Hematopoietic multipotent progenitor cell treated with erythropoietin and hydrocortisone succinate and interleukin-3 and kit ligand, for 15 days (in vitro differentiated cells): ENCODE measurements at regions not wholly inside any gene's neighbourhood (a gene's known extent, or its start where the extent isn't known, plus 50 kb on each side); places are given as distances from the start of the nearest gene placed in this dataset.
"Not testable (repeated sequence)": the region's sequence is repeated elsewhere in the genome, so short reads cannot be mapped to it uniquely, and the experiment has no call there.

ENCODE experiments used
- DNase-seq: peaks from one replicate; pipeline ENCODE4 v3.0.0-alpha.2; 2015; ENCODE audit warnings: low spot score

DNA sequence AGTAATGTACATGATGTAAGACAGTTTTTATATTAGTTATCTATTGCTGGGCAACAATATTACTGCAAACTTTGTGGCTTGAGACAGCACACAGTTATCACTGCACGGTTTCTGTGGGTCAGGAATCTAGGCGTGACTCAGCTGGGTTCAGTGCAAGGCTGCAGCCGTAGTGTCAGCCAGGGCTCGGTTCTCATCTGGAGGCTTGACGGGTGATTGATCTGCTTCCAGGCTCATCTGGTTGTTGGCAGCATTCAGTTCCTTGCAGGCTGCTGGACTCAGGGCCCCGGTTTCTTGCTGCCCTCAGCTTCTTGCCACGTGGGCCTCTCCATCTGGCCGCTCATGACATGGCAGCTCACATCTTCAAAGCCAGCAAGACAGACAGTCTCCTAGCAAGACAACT is 197.7 kb upstream of the EEF2KMT start:
- DNase-seq = not testable (repeated sequence)

DNA sequence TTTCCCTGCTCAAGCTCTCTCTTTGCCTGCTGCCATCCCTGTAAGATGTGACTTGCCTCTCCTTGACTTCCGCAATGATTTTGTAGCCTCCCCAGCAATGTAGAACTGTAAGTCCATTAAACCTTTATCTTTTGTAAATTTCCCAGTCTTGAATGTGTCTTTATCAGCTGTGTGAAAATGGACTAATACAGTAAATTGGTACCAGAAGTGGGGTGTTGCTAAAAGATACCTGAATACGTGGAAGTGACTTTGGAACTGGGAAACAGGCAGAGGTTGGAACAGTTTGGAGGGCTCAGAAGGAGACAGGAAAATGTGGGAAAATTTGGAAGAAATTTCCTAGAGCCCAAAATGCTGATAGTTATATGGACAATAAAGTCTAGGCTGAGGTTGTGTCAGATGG is 184.6 kb upstream of the EEF2KMT start:
- not testable (repeated sequence) for DNase-seq

DNA sequence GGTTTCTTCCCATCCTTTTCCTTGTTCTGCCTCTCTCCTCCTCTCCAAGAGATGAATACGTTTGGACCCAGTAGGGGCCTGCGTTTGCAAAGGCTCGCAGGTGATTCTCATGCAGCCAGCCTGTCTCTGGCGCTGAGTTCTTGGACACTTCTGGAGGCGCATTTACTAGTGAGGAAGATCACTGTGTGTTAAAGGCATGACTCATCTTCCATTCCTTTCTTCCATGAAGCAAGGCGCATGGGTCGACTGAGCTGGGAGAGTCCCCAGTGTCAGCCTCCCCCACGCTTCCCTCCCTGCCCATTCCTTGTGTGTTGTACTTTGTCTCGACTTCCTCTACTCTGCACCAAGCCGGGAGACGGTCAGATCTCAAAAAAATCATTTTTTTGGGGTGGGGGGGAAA is 159.9 kb upstream of the EEF2KMT start:
- DNase-seq = no peak

DNA sequence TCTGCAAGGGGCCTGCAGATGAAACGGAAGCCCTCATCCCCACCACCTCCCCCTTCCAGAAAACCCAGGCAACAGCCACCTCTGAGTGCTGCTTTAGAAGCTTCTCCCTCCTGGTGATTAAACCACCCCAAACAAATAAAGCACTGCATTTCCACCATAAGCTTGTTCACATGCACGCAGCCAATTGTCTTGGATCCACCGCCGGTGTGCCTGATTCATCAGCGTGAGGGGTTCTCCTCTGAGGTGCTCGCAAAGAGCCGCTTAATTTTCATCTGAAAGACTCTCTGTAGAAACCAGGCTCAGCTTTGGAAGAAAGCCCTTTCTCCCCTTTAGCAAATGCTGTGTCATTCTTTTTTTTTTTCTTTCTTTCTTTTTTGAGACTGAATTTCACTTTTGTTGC is 155.2 kb upstream of the EEF2KMT start:
- DNase-seq = no peak

DNA sequence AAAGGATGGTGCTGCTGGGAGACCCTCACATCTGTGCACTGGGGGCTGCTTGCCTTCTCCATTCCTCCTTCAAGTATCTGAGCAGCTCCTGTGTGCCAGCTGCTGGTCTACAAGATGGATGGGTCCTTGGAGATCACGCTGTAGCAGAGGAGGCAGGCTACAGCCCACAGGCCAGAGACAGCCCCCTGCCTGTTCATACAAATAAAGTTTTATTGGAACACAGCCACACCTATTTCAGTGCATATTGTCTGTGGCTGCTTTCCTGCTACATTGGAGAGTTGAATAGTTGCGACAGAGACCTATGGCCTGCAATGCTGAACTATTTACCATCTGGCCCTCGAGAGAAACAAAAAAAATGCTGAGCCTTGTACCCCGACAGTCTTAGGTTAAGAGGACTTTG is 149.8 kb upstream of the EEF2KMT start:
- not testable (repeated sequence) for DNase-seq

DNA sequence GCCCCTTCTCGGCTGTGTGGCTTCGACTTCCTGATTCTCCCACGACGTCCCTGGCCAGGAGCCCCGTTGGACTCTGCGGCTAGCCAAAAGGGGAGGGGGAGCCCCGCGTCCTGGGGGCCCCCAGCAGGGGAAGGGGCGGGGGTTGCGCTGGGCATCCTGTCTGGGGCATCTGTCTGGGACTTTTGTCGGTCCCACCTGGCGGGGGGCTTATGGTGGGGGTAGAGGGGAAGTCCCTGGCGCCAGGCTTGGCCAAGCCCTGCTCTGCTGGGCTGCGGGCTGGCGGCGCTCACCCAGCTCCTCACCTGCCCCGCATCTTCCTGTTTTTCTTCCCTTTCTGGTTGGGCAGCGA is 142.7 kb upstream of the EEF2KMT start:
- DNase-seq = not testable (repeated sequence)

DNA sequence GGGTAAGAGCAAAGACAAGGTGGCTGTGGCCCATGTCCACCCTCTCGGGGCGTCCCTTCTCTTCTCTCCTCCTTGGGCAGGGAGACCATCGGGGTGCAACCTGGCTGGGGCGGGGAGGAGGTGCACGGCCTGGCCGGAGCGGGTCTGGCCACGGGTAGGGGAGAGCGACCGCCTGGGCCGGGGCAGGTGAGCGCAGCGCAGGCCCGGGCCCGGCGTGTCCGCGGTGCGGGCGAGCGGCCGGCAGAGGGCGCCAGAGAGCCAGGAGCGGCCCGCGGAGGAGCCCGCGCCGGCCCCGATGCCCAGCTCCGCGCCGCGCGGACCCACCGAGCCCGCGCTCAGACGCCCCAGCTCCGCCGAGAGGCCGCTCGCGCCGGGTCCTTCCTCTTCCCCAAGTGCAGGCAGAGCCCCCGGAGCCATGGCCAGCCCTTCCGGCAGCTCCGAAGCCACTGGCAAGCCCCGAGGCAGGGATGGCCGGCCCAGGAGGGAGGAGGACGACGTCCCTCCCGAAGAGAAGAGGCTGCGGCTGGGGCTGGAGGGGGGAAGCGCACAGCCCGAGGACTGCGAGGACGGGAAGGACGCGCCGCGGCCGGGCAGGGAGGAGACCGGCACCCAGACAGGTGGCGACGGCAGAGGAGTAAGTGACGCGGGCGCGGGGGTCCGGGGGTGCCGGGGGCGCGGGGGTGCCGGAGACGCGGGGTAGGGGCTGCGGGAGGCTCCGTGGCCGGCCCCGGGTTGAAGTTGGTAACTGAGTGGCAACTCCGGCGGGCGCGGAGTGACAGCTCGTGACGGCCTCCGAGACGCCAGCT is 142.1 kb upstream of the EEF2KMT start:
- DNase-seq = peak; percentile 35

DNA sequence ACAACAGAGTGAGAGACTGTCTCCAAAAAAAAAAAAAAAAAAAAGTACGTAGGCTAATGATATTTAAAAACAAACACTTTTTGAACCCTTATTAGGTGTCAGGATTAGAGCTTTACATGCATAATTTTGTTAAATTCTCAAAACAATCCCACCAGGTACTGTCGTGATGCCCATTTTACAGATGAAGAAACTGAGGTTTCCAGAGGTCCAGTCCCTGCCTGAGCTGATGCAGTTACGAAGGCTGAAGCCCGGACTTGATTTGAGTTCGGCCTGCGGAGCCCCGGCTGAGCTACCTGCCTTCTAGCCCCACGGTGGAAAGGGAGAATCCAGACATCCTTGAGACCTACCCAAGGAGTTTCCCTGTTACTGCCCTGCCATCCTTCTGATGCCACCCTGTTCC is 137.5 kb upstream of the EEF2KMT start:
- no peak for DNase-seq

DNA sequence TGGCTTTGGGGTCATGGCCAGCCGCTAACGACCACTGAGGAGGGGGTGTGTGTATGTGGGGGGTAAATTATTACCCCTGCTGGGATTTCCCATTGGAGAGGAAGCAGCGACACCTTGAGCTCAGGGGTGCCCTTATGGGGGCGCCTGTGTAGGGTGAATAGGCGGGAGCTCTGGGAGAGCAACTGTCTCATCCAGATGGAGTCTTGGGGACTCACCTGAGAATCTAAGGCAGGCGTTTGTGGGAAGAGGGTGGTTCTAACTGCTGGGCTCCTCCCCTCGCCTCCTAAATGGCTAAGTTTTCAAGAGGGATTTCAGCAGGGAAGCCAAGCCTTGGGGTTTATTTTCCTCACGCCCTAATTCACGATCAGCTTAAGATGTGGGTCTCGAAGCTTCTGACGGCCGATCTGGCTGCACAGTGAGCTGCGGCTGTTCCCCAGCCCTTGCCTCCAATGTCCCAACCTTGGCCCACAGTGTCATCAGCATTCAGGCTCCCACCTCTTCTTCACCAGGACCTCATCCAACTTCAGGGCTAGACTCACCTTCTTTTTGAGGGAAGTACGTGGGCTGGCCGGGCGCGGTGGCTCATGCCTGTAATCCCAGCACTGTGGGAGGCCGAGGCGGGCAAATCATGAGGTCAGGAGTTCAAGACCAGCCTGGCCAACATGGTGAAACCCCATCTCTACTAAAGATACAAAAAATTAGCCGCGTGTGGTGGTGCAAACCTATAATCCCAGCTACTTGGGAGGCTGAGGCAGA is 136.9 kb upstream of the EEF2KMT start:
- no peak for DNase-seq

DNA sequence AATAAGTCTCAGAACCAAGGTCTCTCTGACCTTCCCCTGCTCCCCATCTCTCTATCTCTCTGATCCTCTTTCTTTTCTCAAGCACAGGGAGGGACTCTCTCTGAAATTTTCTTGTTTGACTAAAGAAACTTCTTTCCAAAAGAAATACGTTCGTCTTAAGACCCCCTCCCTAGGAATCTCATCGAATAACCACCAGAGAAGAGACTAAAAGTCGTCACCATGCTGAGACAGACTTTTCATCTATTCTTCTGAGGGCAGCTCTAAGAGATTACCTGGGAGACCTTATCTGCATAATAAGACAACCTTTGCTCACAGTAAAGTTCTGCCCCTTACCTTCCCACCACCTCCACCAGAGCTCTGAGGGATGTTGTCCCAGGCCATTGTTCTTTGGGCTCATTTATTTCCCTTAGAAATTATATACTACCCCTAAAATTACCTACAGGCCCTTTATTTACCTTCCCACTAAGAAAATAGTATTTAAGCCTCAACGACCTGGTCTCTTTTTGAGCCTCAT is 133.7 kb upstream of the EEF2KMT start:
- no peak for DNase-seq

DNA sequence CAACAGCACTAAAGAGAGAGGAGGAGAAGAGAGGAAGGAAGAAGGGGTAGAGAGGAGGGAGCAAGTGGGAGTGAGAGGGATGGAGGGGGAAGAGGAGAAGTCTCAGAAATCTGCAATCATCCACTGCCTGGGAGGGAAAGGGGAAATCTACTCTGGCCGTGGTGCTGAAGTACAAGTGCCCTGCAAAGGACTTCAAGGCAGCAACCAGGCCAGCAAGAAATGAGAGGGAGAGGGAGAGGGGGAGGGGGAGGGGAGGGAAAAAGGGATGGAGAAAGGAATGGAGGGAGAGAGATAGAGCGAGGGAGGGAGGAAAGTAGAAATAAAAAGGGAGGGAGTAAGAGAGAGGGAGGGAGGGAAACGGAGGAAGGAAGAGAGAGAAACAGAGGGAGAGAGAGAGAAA is 130.8 kb upstream of the EEF2KMT start:
- no peak for DNase-seq

DNA sequence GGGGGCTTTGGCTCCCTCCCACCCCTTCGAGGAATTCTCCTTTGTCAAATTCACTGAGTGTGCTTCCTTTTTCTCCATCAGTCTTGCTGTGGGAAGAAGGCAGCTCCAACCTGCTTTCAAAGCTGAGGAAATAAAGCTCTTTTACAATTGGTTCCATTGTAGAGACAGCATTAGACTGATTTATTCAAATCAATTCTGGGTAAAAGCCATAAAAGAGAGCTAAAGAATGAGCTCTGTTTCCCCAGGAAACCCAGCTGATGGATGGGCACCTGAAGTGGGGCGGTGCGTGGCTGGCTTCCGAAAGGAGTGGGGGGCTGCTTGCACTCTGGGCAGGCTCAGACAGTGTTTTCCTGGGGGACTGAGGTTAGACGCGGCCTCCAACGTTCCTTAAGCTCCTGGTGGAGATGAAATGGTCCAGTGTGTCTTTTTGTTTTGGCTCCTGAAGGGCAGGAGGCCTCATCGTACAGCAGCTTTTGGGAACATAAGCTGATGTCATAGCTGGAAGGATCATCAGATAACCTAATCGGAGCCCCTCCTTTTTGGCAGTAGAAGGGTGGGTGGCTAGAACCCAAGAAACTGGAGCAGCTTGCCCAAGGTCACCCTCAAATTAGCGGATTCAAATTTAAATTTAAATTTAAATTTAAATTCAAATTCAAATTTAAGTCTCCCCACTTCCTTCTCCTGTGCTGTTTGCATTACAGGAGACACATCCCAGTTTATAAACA is 128.5 kb upstream of the EEF2KMT start:
- no peak for DNase-seq

DNA sequence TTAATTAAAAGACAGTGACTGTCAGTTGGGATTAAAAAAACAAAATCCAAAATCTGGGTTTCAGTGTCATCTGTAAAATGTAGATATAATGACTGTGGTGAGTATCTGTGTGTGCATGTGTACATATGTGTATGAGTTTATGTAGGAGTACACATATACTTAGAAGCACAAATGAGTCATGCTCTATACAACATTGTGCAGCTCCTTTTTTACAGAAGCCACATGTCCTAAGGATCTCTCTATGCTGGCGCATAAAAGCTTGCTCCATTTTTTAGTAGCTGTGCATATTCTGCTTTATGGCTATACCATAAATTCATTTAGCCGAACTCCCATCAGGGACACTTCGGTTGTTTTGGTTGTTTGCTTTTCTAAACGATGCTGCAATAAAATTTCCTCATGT is 125.2 kb upstream of the EEF2KMT start:
- DNase-seq = no peak

DNA sequence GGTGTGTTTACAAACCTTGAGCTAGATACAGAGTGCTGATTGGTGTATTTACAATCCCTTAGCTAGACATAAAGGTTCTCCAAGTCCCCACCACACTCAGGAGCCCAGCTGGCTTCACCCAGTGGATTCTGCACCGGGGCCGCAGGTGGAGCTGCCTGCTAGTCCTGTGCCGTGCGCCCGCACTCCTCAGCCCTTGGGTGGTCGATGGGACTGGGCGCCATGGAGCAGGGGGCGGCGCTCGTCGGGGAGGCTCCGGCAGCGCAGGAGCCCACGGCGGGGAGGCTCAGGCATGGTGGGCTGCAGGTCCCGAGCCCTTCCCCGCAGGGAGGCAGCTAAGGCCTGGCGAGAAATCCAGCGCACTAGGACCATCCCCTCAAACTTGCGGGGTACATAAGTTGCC is 124.2 kb upstream of the EEF2KMT start:
- not testable (repeated sequence) for DNase-seq

DNA sequence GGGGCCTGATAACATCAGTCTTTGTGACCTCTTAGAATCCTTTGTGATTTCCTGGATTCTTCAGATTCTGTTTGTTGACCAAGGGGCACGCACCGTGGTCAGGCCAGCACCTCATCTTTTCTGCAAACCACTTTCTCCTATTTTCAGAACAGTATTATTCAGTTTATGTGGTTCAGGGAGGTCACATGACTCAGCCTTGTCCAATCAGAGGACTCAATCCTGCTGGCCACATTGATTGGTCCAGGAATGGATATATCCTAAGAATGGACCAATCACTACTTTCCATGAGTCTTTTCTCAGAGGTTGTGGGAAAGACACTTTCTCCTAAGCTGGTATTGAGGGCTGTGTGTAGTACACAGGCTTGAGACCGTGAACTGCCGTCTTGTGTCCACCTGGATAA is 123.1 kb upstream of the EEF2KMT start:
- no peak for DNase-seq

DNA sequence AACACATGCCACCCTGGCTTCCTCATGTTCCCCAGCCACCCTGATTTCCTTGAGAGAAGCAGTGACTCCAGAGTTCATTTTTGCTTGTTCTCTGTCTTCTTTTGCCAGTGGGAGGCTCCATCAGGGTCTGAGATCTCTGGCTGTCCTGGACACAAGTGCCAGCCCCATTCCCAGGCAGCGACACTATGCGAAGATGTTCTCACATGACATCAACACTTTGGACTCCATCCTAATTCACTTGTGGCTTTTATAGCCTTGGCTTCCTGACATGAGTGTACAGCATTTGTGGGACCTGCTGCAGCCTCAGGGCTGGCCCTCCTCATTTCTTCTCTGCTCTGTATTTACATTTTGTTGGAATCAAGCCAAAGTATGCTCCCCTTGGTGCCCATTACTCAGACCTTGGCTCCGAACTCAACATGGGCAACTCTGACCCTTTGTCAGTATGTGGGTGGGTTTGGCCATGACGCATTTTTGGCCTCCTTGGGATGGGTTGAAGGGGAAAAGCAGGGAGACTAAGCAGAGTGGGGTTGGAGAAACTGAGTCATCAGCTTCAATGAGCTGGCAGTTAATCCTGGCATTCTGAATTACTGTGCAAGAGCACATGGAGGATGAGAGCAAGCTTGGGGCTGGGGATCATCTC is 119.0 kb upstream of the EEF2KMT start:
- DNase-seq = no peak

DNA sequence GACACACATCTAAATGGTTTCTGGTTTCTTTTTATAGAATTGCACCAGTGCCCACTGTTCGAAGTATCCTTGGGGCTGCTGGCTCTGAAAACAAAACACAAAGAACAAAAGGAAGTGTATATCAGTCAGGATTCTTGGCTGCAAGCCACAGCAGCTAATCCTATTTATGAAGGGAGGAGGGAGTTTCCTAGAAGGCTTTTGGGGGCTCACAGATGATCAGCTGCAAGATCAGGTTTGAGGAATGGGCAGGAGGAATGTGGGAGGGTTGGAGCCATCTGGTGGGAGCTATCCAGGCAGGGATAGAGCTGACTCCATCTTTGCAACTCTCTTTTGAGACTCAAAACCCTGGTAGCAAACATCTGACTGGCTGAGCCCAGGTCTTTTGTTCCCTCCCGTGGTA is 118.3 kb upstream of the EEF2KMT start:
- DNase-seq = no peak

DNA sequence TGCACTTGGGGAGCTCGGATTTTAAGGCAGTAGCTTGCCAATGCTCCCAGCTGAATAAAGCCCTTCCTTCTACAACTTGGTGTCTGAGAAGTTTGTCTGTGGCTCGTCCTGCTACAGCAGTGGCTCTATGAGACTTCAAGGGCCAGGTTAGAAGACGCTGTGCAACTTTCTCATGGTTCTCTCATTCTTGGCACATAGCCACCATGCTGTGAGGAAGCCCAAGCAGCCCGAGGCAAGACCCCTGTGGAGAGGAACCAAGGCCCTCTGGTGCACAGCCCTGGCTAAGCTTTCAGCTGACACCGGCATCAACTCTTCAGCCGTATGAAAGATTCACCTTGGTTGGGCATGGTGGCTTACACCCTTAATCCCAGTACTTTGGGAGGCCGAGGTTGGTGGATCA is 116.9 kb upstream of the EEF2KMT start:
- DNase-seq = no peak

DNA sequence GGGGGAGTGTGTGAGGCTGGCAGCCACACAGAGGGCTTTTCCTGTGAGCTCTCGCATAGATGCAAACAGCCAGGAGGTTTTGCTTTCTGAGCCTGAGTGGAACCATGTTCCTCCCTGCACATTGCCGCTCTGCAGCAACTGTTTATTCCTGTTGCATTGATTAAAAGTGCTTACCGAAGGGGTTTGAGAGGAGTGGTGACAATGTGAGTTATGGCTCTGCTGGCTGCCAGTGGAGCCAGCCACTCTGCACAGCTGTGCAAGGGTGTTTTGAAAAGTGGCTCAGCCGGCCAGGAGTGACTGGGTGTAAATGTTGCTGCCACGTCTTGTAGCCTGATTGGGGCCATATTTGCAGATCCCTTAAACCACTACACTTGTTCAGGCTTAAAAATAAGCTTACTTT is 114.9 kb upstream of the EEF2KMT start:
- DNase-seq = not testable (repeated sequence)

DNA sequence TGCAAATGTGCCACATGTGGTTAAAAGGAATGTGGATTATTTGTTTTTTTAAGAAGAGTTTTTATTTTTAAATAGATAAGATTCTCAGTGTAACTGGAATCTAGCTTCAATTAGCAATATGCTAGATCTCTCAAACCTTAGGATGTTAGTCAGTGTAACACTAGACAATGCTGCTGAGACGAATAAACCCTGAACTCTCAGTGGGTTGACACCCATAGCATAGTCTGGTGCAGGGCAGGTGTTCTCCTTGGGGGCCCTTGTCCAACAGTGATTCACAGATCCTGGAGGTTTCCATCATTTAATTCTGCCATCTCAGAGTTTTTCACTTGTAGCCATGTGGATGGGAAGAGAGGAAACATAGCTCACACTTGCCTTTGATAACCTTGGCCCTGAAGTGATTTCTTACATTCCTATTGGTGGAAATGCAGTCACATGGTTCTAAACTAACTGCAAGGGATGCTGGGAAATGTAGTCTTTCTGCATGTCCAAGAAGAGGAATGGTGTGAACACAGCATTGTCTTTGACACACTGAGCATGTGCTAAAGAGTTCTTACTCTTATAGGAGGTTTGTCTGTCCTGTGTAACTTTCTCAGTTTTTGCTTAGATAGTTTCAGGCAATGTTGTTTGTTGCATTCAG is 110.4 kb upstream of the EEF2KMT start:
- peak; percentile 34 for DNase-seq

DNA sequence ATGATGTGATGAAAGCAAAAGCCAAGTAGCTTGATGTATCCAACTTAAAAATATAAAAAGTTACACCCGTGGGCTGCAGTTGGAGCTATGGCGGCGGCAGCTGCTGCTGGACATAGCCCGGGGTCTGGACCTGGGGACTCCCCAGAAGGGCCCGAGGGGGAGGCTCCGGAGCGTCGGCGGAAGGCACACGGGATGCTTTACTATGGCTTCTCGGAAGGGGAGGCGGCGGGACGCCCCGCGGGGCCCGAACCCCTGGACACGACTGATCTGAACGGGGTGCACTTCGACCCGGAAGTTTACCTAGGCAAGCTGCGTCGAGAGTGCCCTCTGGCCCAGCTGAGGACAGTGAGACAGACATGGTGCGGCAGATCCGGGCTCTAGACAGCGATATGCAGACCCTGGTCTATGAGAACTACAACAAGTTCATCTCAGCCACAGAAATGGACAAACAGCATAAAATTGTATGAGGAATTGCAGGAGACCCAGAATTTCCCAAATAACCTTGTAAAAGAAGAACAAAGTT is 109.5 kb upstream of the EEF2KMT start:
- DNase-seq = no peak
